WTC11 (cell line): ENCODE measurements at regions not wholly inside any gene's neighbourhood (a gene's known extent, or its start where the extent isn't known, plus 50 kb on each side); places are given as distances from the start of the nearest gene placed in this dataset.

ENCODE experiments used
- ATAC-seq: fragments of 200-7000 bp; cut with Tn5 transposase; 2 replicates; pipeline ENCODE4 v1.10.0; 2021; ENCODE audit warnings: mild to moderate bottlenecking, moderate library complexity
- CTCF ChIA-PET: fragments of 300-600 bp; sonication (Branson Sonifier 250); formaldehyde crosslinking; loops from one replicate; lab custom pipeline; 2021; ENCODE audit warnings: antibody characterized with exemption; lab: Charles Lee
- POLR2A ChIA-PET: fragments of 350-600 bp; sonication (Branson Sonifier 250); formaldehyde crosslinking; loops from one replicate; lab custom pipeline; 2021; ENCODE audit warnings: antibody characterized with exemption; lab: Charles Lee
- DNase-seq: peaks from one replicate; pipeline ENCODE4 v3.0.0; 2021; ENCODE audit warnings: low spot score
- H3K27ac Mint-ChIP-seq: 2 replicates; pipeline ENCODE4 v1.8.0; 2021; ENCODE audit warnings: mixed read lengths
- H3K27me3 Mint-ChIP-seq: 2 replicates; pipeline ENCODE4 v1.8.0; 2021; ENCODE audit warnings: low read depth, mild to moderate bottlenecking, moderate library complexity, mixed read lengths
- H3K36me3 Mint-ChIP-seq: 2 replicates; pipeline ENCODE4 v1.8.0; 2021; ENCODE audit warnings: mixed read lengths
- H3K4me1 Mint-ChIP-seq: 2 replicates; pipeline ENCODE4 v1.8.0; 2022; ENCODE audit warnings: mixed read lengths
- H3K4me3 Mint-ChIP-seq: 2 replicates; pipeline ENCODE4 v1.8.0; 2021; ENCODE audit warnings: mild to moderate bottlenecking, moderate library complexity, mixed read lengths
- H3K9me3 Mint-ChIP-seq: 2 replicates; pipeline ENCODE4 v1.8.0; 2021; ENCODE audit warnings: mixed read lengths
- AFF4 ChIP-seq: sonication (generic); formaldehyde crosslinking; IDR thresholded peaks from 2 replicates; pipeline ENCODE4 v1.8.1; 2023; ENCODE audit warnings: mild to moderate bottlenecking, missing genetic modification reagents, borderline replicate concordance
- CBFB ChIP-seq: sonication (generic); formaldehyde crosslinking; IDR thresholded peaks from 2 replicates; pipeline ENCODE4 v1.8.1; 2022; ENCODE audit warnings: mild to moderate bottlenecking, low read depth, missing genetic modification reagents
- E2F5 ChIP-seq: sonication (generic); formaldehyde crosslinking; IDR thresholded peaks from 2 replicates; pipeline ENCODE4 v1.8.1; 2022; ENCODE audit warnings: mild to moderate bottlenecking, moderate library complexity, missing genetic modification reagents
- ESRRA ChIP-seq: sonication (generic); formaldehyde crosslinking; IDR thresholded peaks from 2 replicates; pipeline ENCODE4 v1.8.1; 2022; ENCODE audit warnings: mild to moderate bottlenecking, missing genetic modification reagents, borderline replicate concordance
- GTF2I ChIP-seq: fragments of 250-450 bp; sonication (Bioruptor Pico); conservative IDR thresholded peaks from 2 replicates; pipeline ENCODE4 v1.4.0; 2021; ENCODE audit warnings: mild to moderate bottlenecking
- MXD4 ChIP-seq: fragments of 250-450 bp; sonication (Bioruptor Pico); IDR thresholded peaks from 2 replicates; pipeline ENCODE4 v1.8.0; 2021; ENCODE audit warnings: mild to moderate bottlenecking, moderate library complexity, borderline replicate concordance
- MYBL2 ChIP-seq: sonication (generic); formaldehyde crosslinking; IDR thresholded peaks from 2 replicates; pipeline ENCODE4 v1.8.1; 2023; ENCODE audit warnings: mild to moderate bottlenecking, moderate library complexity, missing genetic modification reagents
- NFATC4 ChIP-seq: fragments of 250-450 bp; sonication (Bioruptor Pico); IDR thresholded peaks from 2 replicates; pipeline ENCODE4 v1.9.0; 2021; ENCODE audit warnings: mild to moderate bottlenecking
- NFE2L1 ChIP-seq: sonication (generic); formaldehyde crosslinking; IDR thresholded peaks from 2 replicates; pipeline ENCODE4 v1.8.1; 2023; ENCODE audit warnings: missing genetic modification reagents
- NR2C2 ChIP-seq: sonication (generic); formaldehyde crosslinking; IDR thresholded peaks from 2 replicates; pipeline ENCODE4 v1.8.0; 2022; ENCODE audit warnings: mild to moderate bottlenecking, missing genetic modification reagents
- SOX15 ChIP-seq: fragments of 250-450 bp; sonication (Bioruptor Pico); IDR thresholded peaks from 2 replicates; pipeline ENCODE4 v1.9.0; 2021; ENCODE audit warnings: mild to moderate bottlenecking
- ZBTB21 ChIP-seq: sonication (generic); formaldehyde crosslinking; IDR thresholded peaks from 2 replicates; pipeline ENCODE4 v1.8.1; 2023; ENCODE audit warnings: mild to moderate bottlenecking, missing genetic modification reagents, borderline replicate concordance
- ZNF219 ChIP-seq: sonication (generic); formaldehyde crosslinking; IDR thresholded peaks from 2 replicates; pipeline ENCODE4 v1.8.0; 2023; ENCODE audit warnings: missing genetic modification reagents, mild to moderate bottlenecking, borderline replicate concordance
- ZNF263 ChIP-seq: sonication (generic); formaldehyde crosslinking; IDR thresholded peaks from 2 replicates; pipeline ENCODE4 v1.8.1; 2022; ENCODE audit warnings: low read depth, mild to moderate bottlenecking, moderate library complexity, missing genetic modification reagents
- ZNF423 ChIP-seq: fragments of 250-450 bp; sonication (Bioruptor Pico); IDR thresholded peaks from 2 replicates; pipeline ENCODE4 v2.1.2; 2022; ENCODE audit warnings: mild to moderate bottlenecking, moderate library complexity
- TF ChIP-seq, protein P1 (sequence below): sonication (generic); formaldehyde crosslinking; IDR thresholded peaks from 2 replicates; pipeline ENCODE4 v1.8.0; 2023; ENCODE audit warnings: missing genetic modification reagents
- TF ChIP-seq, protein P2 (sequence below): sonication (generic); formaldehyde crosslinking; conservative IDR thresholded peaks from 2 replicates; pipeline ENCODE4 v1.8.1; 2022; ENCODE audit warnings: mild to moderate bottlenecking, missing genetic modification reagents
- TF ChIP-seq, protein P3 (sequence below): fragments of 250-450 bp; sonication (Bioruptor Pico); conservative IDR thresholded peaks from 2 replicates; pipeline ENCODE4 v1.9.0; 2021; ENCODE audit warnings: mild to moderate bottlenecking

DNA sequence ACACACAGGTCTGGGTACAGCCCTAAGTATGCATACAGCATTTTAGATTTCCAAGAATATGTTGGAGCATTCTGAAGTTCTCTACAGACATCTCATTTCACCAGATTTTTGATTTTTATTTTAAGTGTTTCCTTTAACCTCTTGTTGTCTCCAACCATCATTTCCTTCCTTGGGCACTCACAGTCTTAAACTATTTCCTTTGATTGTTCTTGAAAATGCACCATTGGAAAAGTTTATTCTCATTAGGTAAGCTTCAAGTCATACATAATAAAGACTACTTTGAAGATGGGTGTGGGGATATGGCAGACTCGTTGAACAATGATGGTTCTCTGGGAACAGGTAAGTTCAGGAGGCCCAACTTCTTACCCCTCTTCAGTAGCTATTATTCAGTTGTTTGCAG is 1174.6 kb downstream of the CDH12 start:
- ChIA-PET CTCF (no interaction called here), POLR2A (no interaction called here)
- Mint-ChIP-seq H3K4me3 (no peak overlapping the region), H3K27ac (no peak overlapping the region), H3K4me1 (0 out of 2 replicates have a peak, but pooled peaks cover 3% of the 10 kb centered on the region), H3K27me3 (no peaks in the 10 kb centered on the region), H3K36me3 (no peaks in the 10 kb centered on the region), H3K9me3 (no peaks in the 10 kb centered on the region)
- ATAC-seq (no peak), DNase-seq (no peak)
- TF ChIP-seq ZBTB21 (CRISPR knock-in tag): no peak
- TF ChIP-seq, protein P1, sequence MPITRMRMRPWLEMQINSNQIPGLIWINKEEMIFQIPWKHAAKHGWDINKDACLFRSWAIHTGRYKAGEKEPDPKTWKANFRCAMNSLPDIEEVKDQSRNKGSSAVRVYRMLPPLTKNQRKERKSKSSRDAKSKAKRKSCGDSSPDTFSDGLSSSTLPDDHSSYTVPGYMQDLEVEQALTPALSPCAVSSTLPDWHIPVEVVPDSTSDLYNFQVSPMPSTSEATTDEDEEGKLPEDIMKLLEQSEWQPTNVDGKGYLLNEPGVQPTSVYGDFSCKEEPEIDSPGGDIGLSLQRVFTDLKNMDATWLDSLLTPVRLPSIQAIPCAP: no peak

- no peak overlapping the region for H3K4me3 Mint-ChIP-seq
- no peaks in the 10 kb centered on the region for H3K36me3 Mint-ChIP-seq
- ChIA-PET POLR2A (interaction anchor here (0.5 kb wide), 1 partner anchor 90 kb away, joined by 4 read pairs; no protein-coding TSS in a partner anchor), CTCF (interaction anchor here (1.0 kb wide), 1 partner anchor 10 kb away, joined by 4 read pairs; no protein-coding TSS in a partner anchor)
- no peaks in the 10 kb centered on the region for H3K4me1 Mint-ChIP-seq
- DNase-seq (no peak), ATAC-seq (no peak)
- H3K9me3 Mint-ChIP-seq: no peaks in the 10 kb centered on the region
- H3K27ac Mint-ChIP-seq: no peak overlapping the region
- no peaks in the 10 kb centered on the region; the same call in 1 of the 2 replicates for H3K27me3 Mint-ChIP-seq
- no peak for TF ChIP-seq GTF2I (CRISPR knock-in tag)
- TF ChIP-seq AFF4 (CRISPR knock-in tag): no peak
- TF ChIP-seq MYBL2 (CRISPR knock-in tag): no peak
- no peak for TF ChIP-seq CBFB (CRISPR knock-in tag)
- TF ChIP-seq SOX15 (CRISPR knock-in tag): no peak
- TF ChIP-seq NFE2L1 (CRISPR knock-in tag): no peak
- TF ChIP-seq NFATC4 (CRISPR knock-in tag): no peak
- TF ChIP-seq, protein P2, sequence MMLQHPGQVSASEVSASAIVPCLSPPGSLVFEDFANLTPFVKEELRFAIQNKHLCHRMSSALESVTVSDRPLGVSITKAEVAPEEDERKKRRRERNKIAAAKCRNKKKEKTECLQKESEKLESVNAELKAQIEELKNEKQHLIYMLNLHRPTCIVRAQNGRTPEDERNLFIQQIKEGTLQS (CRISPR knock-in tag): no peak
- TF ChIP-seq ZNF219 (CRISPR knock-in tag): no peak
- TF ChIP-seq ESRRA: no peak
- no peak for TF ChIP-seq E2F5 (CRISPR knock-in tag)
- TF ChIP-seq, protein P3, sequence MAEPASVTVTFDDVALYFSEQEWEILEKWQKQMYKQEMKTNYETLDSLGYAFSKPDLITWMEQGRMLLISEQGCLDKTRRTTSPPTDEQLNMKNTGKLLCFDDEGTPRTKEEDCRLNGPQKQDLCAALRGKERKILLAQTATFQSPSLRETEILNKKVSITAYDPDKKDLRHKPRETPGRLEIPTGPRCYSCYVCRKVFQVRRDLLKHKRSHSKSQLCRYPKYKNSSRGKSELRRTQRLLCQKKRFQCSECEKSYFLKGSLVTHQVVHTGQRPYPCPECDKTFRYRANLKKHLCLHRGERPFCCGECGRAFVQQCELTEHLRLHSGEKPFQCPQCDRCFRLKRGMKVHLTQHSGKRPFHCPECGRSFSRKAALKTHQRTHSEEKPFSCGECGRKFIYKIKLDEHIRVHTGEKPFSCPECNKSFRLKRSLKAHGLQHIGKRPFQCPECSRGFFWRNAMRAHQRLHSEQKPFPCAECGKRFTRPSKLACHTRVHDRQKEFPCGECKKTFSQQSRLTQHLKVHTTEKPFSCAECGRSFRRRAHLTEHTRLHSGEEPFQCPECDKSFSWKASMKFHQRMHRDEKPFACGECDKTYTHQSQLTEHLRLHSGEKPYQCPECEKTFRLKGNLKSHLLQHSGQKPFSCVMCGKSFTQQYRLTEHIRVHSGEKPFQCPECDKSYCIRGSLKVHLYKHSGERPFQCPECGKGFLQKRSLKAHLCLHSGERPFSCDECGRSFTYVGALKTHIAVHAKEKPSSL (CRISPR knock-in tag): no peak
- no peak for TF ChIP-seq NR2C2 (CRISPR knock-in tag)
- TF ChIP-seq MXD4 (CRISPR knock-in tag): no peak
- TF ChIP-seq ZNF263 (CRISPR knock-in tag): no peak
- TF ChIP-seq ZNF423: no peak
These were observed 1180.2 kb downstream of the CDH12 start for GRCh38 chr5:21672911-21673310.
